Effector CD8-positive, alpha-beta T cell (primary cell): ENCODE measurements at regions not wholly inside any gene's neighbourhood (a gene's known extent, or its start where the extent isn't known, plus 50 kb on each side); places are given as distances from the start of the nearest gene placed in this dataset.
"Not testable (repeated sequence)": the region's sequence is repeated elsewhere in the genome, so short reads cannot be mapped to it uniquely, and the experiment has no call there.

Experiments used
- DNase-seq: peaks from one replicate; lab custom pipeline; 2025; lab: John Stamatoyannopoulos, UW

GRCh38 chr16:17002565-17002964 lies 468.2 kb downstream of the XYLT1 start:
- DNase-seq, result no peak

DNA sequence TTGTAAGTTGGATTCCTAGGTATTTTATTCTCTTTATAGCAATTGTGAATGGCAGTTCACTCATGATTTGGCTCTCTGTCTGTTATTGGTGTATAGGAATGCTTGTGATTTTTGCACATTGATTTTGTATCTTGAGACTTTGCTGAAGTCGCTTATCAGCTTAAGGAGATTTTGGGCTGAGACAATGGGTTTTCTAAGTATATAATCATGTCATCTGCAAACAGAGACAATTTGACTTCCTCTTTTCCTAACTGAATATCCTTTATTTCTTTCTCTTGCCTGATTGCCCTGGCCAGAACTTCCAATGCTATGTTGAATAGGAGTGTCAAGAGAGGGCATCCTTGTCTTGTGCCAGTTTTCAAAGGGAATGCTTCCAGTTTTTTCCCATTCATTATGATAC lies 464.8 kb downstream of the XYLT1 start:
- not testable (repeated sequence) for DNase-seq

DNA sequence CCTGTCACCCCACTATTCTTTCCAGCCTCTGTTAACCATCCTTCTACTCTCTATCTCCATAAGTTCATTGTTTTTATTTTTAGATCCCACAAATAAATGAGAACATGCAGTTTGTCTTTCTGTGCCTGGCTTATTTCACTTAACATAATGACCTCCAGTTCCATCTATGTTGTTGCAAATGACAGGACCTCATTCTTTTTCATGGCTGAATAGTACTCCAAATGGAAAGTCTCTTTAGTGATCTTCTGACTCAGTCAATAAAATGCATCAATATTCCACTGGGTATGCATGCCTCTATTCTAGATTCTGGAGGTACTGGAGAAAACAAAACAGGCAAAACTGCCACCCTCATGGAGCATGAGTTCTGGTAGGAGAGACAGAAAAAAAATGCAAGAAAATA lies 459.0 kb downstream of the XYLT1 start:
- DNase-seq, result no peak

- DNase-seq, result no peak
Measured at GRCh38 chr16:17013038-17013437, 457.7 kb downstream of the XYLT1 start.

DNA sequence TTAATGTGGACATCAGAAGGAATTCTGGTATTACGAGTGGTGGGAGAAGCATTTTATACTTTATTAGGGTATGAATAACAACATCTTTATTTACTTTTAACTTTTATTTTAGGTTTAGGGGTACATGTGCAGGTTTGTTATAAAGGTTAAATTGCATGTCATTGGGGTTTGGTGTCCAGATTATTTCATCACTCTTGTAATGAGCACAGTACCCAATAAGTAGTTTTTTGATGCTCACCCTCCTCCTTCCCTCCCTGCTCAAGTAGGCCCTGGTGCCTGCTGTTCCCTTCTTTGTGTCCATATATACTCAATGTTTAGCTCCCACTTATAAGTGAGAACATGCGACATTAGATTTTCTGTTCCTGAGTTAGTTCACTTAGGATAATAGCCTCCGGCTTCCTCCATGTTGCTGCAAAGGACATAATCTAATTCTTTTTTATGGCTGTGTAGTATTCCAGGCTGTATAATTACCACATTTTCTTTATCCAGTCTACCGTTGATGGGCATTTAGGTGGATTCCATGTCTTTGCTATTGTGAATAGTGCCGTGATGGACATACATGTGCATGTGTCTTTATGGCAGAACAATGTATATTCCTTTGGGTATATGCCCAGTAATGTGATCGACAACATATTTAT lies 456.2 kb downstream of the XYLT1 start:
- DNase-seq, result no peak

GRCh38 chr16:17015702-17016101 lies 455.1 kb downstream of the XYLT1 start:
- no peak for DNase-seq

- DNase-seq, result no peak
Measured at GRCh38 chr16:17017442-17017841, 453.3 kb downstream of the XYLT1 start.

GRCh38 chr16:17018585-17018939 lies 452.2 kb downstream of the XYLT1 start:
- DNase-seq, result no peak

GRCh38 chr16:17019366-17019765 lies 451.4 kb downstream of the XYLT1 start:
- no peak for DNase-seq

DNA sequence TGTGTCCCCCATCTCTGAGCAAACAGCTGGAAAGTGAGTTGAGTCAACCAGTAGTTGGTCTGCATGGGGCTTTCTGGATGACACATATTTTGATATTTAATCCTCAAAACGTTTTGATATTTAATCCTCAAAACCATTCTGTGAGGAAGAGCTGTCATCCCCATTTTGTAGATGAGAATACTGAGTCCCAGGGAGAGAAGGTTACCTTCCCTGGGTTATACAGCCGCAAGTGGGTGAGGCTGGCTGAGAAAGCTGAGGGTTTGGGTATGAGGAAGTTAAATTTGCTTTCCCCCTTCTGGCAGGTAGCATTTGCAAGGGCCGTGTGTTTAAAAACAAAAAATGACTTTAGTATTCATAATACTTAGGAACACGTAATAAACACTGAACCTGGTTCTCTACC lies 447.2 kb downstream of the XYLT1 start:
- no peak for DNase-seq

DNA sequence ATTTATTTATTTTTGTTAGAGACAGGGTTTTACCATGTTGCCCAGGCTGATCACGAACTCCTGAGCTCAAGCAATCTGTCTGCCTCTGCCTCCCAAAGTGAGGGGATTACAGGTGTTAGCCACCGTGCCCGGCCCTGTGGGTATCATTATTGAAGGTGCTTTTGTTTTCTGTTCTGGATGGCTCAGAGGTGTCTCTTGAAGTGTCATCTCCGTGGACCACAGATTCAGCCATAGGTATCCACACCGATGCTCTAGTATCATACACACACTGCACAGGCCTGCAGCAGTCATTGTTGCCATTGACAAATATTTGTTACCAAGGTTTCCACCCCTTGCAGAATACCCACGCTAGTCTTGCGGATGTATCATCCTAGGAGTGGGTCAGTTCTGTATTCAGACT lies 446.2 kb downstream of the XYLT1 start:
- DNase-seq, result no peak

DNA sequence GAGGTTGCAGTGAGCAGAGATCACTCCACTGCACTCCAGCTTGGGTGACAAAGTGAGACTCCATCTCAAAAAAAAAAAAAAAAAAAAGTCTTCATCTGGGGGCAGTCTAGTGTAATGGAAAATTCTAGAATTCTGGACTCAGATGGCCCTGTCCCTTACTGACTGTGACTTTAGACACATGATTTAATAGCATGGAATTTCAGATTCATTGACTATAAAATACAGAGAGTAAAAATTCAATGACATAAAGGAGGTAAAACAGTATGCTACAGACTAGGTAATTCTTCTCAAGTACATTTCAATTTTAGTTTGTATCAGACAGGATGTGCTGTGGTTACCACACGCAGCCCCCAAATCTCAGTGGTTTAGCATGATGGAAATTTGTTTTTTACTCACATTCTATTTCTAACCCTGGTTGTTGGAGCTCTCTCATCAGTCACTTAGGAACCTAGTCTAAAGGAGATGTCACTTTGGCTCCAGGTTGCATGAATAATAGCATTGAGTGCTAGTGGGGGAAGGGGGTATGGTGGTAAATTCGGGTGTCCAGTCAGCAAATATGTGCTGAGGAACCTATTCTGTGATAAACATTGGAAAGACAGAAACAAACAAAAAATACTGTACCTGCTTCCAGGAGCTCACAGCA lies 444.0 kb downstream of the XYLT1 start:
- DNase-seq, result no peak

DNA sequence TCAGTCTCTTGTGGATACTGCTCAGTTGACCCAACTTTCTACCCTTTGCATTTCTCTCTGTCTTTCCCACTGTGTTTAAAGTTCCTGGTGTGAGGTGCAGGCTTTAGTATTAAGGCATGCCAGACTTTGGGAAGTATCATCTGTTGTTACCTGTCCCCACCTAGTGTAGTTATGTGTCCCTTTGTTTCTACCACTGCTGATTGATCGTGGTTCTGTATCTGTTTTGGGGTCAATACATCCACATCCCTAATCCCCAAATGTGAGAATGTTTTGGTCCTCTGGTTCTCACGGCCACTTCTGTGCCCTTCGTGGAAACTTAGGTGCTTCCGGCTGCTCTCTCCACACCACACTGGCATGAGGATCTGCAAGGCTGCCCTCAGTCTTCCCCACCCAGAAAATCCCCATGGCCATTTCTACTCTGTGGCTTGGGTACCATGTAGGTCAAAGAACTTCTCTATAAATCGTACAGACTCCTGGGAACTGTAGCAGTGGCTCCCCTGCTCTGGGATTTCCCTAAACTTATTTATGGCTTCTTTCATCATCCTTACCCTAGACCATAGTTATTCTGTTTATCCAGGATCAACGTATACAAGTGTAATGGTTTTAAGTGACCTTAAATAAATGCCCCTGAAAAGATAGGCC lies 443.2 kb downstream of the XYLT1 start:
- DNase-seq, result no peak

DNA sequence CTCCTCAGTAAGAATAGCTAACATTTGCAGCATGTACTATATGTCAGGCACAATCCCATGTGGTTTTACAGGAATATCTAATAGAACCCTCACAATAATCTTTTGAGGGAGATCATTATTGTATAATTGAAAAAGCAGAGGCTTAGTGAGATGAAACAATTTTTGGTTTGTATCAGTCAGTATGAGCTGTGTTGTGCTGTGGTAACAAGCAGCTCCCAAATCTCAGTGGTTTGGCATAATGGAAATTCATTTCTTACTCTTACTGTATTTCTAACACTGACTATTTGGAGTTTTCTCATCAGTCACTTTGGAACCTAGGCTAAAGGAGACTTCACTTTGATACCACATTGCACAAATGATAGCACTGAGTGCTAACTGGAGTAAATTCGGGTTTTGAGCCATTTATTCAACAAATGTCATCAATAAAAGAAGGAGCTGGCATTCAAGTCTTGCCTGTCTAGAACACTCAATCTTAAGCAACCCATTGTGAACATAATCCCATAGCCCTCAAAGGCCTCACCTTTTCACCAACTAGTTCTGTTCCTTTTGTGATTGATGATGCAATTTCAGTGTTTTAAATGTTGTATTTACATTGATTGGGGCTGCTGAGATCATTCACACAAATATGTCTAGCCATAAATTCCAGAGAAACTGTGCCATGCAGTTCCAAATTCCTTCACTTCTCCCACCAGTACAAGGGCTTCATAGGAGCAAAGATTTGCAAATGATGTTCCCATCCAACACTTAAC lies 441.0 kb downstream of the XYLT1 start:
- no peak for DNase-seq

DNA sequence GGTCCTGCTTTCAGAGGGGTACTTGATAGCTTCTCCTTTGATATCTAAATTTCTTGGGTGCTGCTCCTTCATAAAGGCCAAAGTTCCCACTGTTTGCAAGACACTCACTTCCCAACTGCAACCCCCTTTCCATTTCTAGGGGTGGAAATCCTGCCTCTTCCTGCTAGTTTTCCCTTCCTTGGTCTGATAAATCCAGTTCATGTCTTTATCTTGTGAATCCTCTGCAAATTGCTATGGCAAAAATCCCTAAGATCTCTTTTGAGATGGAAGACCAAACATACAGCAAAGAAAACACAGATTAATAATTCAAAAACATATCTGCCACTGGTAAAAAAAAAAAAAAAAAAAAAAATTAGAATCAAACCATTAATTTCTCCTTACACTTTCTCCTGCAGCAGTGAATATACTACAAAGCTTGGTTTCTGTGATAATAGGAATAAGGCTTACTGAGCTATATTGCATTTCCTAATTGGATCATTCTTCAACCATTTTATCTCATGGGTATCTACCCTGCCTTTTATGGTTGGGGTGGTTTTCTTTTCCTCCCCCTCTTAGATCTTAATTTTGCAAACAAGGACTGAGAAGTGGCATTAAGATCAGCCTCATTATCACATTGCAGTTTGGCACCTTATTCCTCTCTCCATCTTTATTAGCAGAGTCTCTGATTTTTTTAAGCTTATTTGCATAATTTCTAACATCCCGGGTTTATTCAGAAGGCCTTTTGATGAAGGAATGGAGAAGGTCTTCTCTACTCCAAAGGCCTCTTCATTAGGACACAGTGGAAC lies 439.1 kb downstream of the XYLT1 start:
- no peak for DNase-seq

DNA sequence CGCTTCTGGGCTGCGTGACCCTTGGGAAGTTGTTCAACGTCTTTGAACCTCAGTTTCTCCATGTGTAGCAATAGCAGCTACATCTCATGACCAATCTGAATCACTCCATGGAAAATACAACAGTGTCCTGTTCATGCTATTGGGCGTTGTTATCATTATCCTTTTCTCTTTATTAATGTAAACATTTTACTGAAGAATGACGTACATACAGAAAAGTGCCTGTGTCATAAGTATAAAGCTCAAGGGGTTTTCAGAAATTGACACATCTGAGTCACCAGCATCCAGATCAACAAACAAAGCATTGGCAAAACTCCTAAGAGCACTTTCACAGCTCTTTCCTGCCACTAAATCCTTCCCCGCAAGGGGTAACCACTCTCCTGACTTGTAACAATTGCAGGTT lies 438.4 kb downstream of the XYLT1 start:
- no peak for DNase-seq

DNA sequence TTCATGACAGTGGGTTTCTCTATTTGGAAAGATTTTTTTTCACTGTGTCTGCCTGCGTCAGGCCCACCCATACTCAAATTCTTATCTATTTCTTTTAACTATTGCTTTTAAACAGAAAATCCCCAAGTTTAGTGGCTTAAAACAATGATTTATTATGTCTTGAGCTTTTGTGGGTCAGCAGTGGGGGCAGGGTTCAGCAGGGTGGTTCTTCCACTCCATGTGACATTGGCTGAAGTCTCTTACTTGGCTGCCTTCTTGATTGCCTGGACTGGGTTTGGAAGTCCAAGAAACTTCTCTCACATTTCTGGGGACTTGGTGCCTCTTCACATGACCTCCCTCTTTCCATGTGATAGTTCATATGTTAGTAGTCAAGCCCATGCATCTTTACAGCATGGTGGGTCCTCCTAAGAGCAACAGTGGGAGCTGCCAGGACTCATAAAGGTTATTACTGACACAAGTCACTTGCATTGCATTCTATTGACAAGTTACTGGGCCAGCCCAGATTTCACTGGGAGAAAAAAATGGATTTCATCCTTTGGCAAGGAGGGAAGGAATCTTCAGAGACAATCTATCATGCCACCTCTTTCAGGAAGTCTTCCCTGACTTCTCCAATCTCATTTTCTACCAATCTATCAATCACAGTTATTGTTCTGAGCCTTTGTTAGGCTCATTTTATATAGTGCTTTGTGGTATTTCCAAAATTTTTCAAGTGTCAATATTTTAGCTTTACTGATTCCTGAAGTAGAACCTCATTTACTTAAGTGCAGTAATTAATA lies 436.1 kb downstream of the XYLT1 start:
- DNase-seq, result no peak

DNA sequence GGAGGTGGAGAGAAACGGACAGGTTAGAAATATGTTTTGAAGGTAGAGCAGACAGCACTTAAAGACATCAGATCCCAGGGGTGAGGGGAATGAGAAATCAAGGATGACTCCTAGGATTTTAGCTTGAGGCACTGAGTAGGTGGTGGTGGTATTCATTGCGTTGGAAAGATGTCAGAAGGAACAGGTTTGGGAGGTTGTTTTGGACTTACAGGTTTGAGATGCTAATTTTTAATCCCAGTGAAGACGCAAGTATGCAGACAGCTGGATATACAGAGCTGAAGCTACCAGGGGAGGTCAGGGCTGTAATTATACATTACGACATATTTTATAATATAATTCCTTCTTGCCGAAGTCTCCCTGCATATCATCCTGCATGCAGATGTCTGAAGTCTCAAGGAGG lies 433.3 kb downstream of the XYLT1 start:
- no peak for DNase-seq

- DNase-seq, result no peak
Measured at GRCh38 chr16:17038415-17038814, 432.3 kb downstream of the XYLT1 start.

- DNase-seq, result not testable (repeated sequence)
Measured at GRCh38 chr16:17049109-17049508, 421.7 kb downstream of the XYLT1 start.

DNA sequence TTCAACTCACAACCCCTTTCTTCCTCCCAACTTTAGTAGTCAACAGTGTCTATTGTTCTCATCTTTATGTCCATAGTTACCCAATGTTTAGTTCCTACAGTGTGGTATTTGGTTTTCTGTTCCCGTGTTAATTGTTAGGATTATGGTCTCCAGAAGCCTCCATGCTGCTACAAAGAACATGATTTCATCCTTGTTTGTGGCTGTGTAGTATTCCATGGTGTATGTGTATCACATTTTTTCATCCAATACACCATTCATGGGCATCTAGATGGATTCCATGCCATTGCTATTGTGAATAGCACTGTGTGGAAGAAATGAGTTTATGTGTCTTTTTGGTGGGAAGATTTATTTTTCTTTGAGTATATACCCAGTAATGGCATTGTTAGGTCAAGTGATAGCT lies 420.3 kb downstream of the XYLT1 start:
- DNase-seq, result no peak
